BJ (cell line): ENCODE measurements at regions not wholly inside any gene's neighbourhood (a gene's known extent, or its start where the extent isn't known, plus 50 kb on each side); places are given as distances from the start of the nearest gene placed in this dataset.

Experiments
- CTCF ChIA-PET: fragments of 350-600 bp; formaldehyde crosslinking; extraction: SDS; loops from one replicate; lab custom pipeline; 2021; ENCODE audit warnings: antibody characterized with exemption, inconsistent platforms; lab: Yijun Ruan, JAX
- POLR2A ChIA-PET: fragments of 300-600 bp; sonication (Branson Sonifier 250); formaldehyde crosslinking; extraction: SDS; loops from one replicate; lab custom pipeline; 2021; ENCODE audit warnings: antibody characterized with exemption; lab: Charles Lee
- DNase-seq: peaks from one replicate; pipeline ENCODE4 v3.0.0-alpha.2; 2011; ENCODE audit warnings: low read depth
- H3K27me3 ChIP-seq: 2 replicates; pipeline ENCODE4 v1.6.0; 2011; ENCODE audit warnings: low read length; ENCODE audit not compliant: control insufficient read depth, insufficient read depth
- H3K36me3 ChIP-seq: 2 replicates; pipeline ENCODE4 v1.5.1; 2011; ENCODE audit warnings: low read length; ENCODE audit not compliant: control insufficient read depth, insufficient read depth
- H3K4me3 ChIP-seq: 2 replicates; pipeline ENCODE4 v1.5.1; 2011; ENCODE audit warnings: low read depth, mild to moderate bottlenecking, control low read depth, low read length
- CTCF ChIP-seq: IDR thresholded peaks from 2 replicates; pipeline ENCODE4 v1.5.1; 2011; ENCODE audit warnings: low read depth, mild to moderate bottlenecking, control low read depth, inconsistent platforms, low read length, moderate library complexity; ENCODE audit not compliant: insufficient read depth

GRCh38 chr10:125448596-125448995, 234.4 kb downstream of the TEX36 start:
- H3K27me3 ChIP-seq = no peaks in the 10 kb centered on the region; the same call in 1 of the 2 replicates
- POLR2A ChIA-PET = no interaction called here
- H3K36me3 ChIP-seq = no peaks in the 10 kb centered on the region
- no peak overlapping the region for H3K4me3 ChIP-seq
- TF ChIP-seq CTCF = peak; percentile 51
- CTCF ChIA-PET = interaction anchor here (1.3 kb wide), 1 partner anchor 8 kb away, joined by 3 read pairs; no protein-coding TSS in a partner anchor
- DNase-seq = no peak

- TF ChIP-seq CTCF = no peak
- CTCF ChIA-PET = no interaction called here
- no peaks in the 10 kb centered on the region for H3K27me3 ChIP-seq
- POLR2A ChIA-PET = no interaction called here
- DNase-seq = no peak
- no peak overlapping the region for H3K4me3 ChIP-seq
- H3K36me3 ChIP-seq = no peaks in the 10 kb centered on the region
Observed at GRCh38 chr10:125444790-125445189, 238.2 kb downstream of the TEX36 start.

DNA sequence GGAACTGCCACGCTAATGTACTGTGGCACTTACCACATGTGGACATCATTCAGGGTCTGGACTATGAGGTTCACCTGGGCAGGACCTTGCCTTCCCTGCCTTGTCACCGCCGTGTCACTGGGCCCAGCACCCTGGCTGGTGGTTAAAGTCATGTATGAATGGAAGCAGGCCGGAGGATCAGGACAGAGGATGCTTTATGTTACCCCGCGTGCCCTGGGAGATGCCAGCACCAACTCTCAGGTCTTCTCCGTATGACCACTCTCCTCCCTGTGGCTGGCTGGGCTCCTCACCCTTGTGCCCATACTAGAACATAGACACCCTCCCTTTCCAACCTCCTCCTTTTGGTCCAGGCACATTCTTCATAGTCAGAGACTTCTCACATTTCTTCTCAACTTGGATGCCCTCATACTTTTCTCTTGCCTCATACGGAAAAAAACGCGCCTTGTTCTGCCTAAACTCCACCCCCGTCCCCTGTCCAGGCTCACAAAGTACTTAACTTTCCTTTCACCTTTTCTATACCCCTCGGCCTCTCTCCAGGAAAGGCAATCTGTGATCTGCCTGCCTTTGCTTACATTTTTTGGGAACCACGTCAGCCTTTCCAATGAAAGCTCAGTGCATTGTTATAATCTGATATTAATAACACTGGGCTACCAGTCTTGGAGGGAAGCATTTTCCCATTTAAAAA, 240.0 kb downstream of the TEX36 start:
- DNase-seq = no peak
- H3K27me3 ChIP-seq = no peaks in the 10 kb centered on the region
- no peak for TF ChIP-seq CTCF
- ChIA-PET POLR2A (no interaction called here), CTCF (no interaction called here)
- no peak overlapping the region for H3K4me3 ChIP-seq
- no peaks in the 10 kb centered on the region for H3K36me3 ChIP-seq

DNA sequence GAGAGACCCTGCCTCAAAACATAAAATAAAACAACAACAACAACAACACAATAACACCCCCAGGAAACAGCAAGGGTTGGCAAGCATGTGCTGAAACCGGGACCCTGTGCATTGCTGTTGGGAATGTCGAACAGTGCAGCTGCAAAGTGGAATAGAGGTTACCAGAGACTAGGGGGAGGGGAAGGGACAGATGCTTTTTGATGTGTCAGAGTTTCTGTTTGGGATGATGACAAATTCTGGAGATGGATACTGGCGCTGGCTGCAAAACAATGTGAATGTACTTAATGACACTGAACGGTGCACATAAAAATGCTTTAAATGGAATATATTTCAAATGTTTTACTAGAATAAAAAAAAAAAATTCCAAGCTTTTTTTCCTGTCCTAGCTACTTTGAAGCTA, 241.8 kb downstream of the TEX36 start:
- Histone ChIP-seq H3K4me3 (no peak overlapping the region), H3K27me3 (no peaks in the 10 kb centered on the region), H3K36me3 (no peaks in the 10 kb centered on the region)
- no peak for TF ChIP-seq CTCF
- POLR2A ChIA-PET = no interaction called here
- CTCF ChIA-PET = interaction anchor here (0.6 kb wide), 1 partner anchor 438 kb away, joined by 3 read pairs; no protein-coding TSS in a partner anchor
- no peak for DNase-seq

- no peak for DNase-seq
- TF ChIP-seq CTCF = no peak
- Histone ChIP-seq H3K4me3 (no peak overlapping the region), H3K27me3 (no peaks in the 10 kb centered on the region), H3K36me3 (no peaks in the 10 kb centered on the region)
- ChIA-PET CTCF (no interaction called here), POLR2A (no interaction called here)
Observed at GRCh38 chr10:125431149-125431548, 251.8 kb downstream of the TEX36 start.
